ENCODE measurements at regions not wholly inside any gene's neighbourhood (a gene's known extent, or its start where the extent isn't known, plus 50 kb on each side); places are given as distances from the start of the nearest gene placed in this dataset.

- H2BK12ac ChIP-seq (ENCODE audit: low read depth, low read length) = no peak overlapping the region
- no peaks in the 10 kb centered on the region for H4K20me1 ChIP-seq (replicated peaks in 1 of 2; ENCODE audit: control insufficient read depth in 1 of 2, insufficient read depth in 2 of 2, low read length in 2 of 2)
- no peak overlapping the region for H2BK5ac ChIP-seq (ENCODE audit: low read depth, low read length)
- H3K9me3 ChIP-seq (ENCODE audit: insufficient read depth in 2 of 2, low read depth in 1 of 2, low read length in 1 of 2) = no peaks in the 10 kb centered on the region; a peak in 1 of 4 replicates
- WGBS, 2 experiments (ENCODE audit: extremely low coverage in 1 of 2, insufficient coverage in 1 of 2, insufficient read length in 1 of 2, insufficient replicate concordance in 2 of 2, low coverage in 1 of 2, low lambda C conversion rate in 2 of 2, missing lambda C conversion rate in 1 of 2) = 90% methylated on average over 14 of the region's 14 CpGs; no CpG with 5 or more reads in 1 of the 2 experiments
- CTCF ChIA-PET (ENCODE audit: partially characterized antibody) = no interaction called here
- no peak overlapping the region for H3K9ac ChIP-seq (replicated peaks in 1 of 4; ENCODE audit: extremely low read depth in 1 of 4, low read depth in 3 of 4, low read length in 3 of 4)
- H2AK5ac ChIP-seq (ENCODE audit: low read depth, low read length) = no peak overlapping the region
- no peak overlapping the region for H4K5ac ChIP-seq (ENCODE audit: insufficient read length, low read depth, low read length)
- H3K79me2 ChIP-seq (ENCODE audit: control insufficient read depth in 1 of 2, insufficient read depth in 2 of 2, low read length in 2 of 2) = no peaks in the 10 kb centered on the region
- H3K4me3 ChIP-seq (ENCODE audit: extremely low read depth in 1 of 4, insufficient read depth in 2 of 4, low read depth in 3 of 4, low read length in 4 of 4) = no peak overlapping the region
- TF ChIP-seq POU5F1 (IDR thresholded peaks at IDR 0.05; ENCODE audit: low read depth, low read length) (no peak), SIN3A (conservative IDR thresholded peaks at IDR 0.05 in 1 of 2, IDR thresholded peaks at IDR 0.05 in 1 of 2; ENCODE audit: low read depth in 1 of 2, low read length in 2 of 2) (no peak), USF2 (IDR thresholded peaks at IDR 0.05; ENCODE audit: low read length) (no peak), RBBP5 (IDR thresholded peaks at IDR 0.05; ENCODE audit: borderline replicate concordance, low read depth, low read length) (no peak), CHD1 (IDR thresholded peaks at IDR 0.05; ENCODE audit: low read depth, low read length) (no peak), KDM1A (IDR thresholded peaks at IDR 0.05; ENCODE audit: borderline replicate concordance, low read length) (no peak), EGR1 (IDR thresholded peaks at IDR 0.05; ENCODE audit: borderline replicate concordance, low read depth, low read length) (no peak), SIRT6 (IDR thresholded peaks at IDR 0.05; ENCODE audit: low read length) (no peak), TBP (IDR thresholded peaks at IDR 0.05; ENCODE audit: low read depth, low read length) (no peak), HDAC2 (IDR thresholded peaks at IDR 0.05; ENCODE audit: borderline replicate concordance in 1 of 2, low read depth in 2 of 2, low read length in 2 of 2) (no peak), PHF8 (conservative IDR thresholded peaks at IDR 0.05; ENCODE audit: low read depth, low read length) (no peak)
- no peak overlapping the region for H2BK120ac ChIP-seq (replicated peaks; ENCODE audit: low read depth, low read length)
- H3K4me2 ChIP-seq (ENCODE audit: insufficient read depth in 1 of 2, low read depth in 2 of 2, low read length in 2 of 2) = no peak overlapping the region
- no peak overlapping the region for H4K8ac ChIP-seq (ENCODE audit: extremely low read depth, insufficient read depth, low read length)
- H3K36me3 ChIP-seq (ENCODE audit: control insufficient read depth in 2 of 4, insufficient read depth in 4 of 4, low read length in 3 of 4) = no peaks in the 10 kb centered on the region
- no peak overlapping the region for H3K4ac ChIP-seq (replicated peaks; ENCODE audit: insufficient read length, low read depth, low read length)
- POLR2A ChIA-PET (ENCODE audit: partially characterized antibody) = interaction anchor here (0.5 kb wide), 1 partner anchor 689 kb away, joined by 3 read pairs; no protein-coding TSS in a partner anchor
- no peak overlapping the region for H2BK15ac ChIP-seq (ENCODE audit: low read length)
- no peak overlapping the region for H2AFZ ChIP-seq (ENCODE audit: low read length)
- H3K14ac ChIP-seq (ENCODE audit: insufficient read length) = no peak overlapping the region
- H3K23ac ChIP-seq (ENCODE audit: insufficient read length) = no peak overlapping the region
- no peaks in the 10 kb centered on the region for H3K23me2 ChIP-seq (ENCODE audit: low read depth, low read length)
- H3K4me1 ChIP-seq (replicated peaks in 1 of 4; ENCODE audit: control insufficient read depth in 3 of 4, insufficient read depth in 4 of 4, low read length in 3 of 4) = peaks cover 0 to 2% (median 0%) of the 10 kb centered on the region in 4 experiments; a peak in 1 of 7 replicates
- no peak overlapping the region for H2BK20ac ChIP-seq (ENCODE audit: low read length)
- H3K27me3 ChIP-seq (replicated peaks in 1 of 4; ENCODE audit: control insufficient read depth in 3 of 4, extremely low read depth in 1 of 4, insufficient read depth in 3 of 4, low read length in 3 of 4) = no peaks in the 10 kb centered on the region
- H3K56ac ChIP-seq (replicated peaks; ENCODE audit: insufficient read length, low read depth, low read length) = no peak overlapping the region
- DNase-seq (ENCODE audit: low read depth in 1 of 2, low spot score in 2 of 2) = no peak
- FAIRE-seq = no peak
- no peak overlapping the region for H3K27ac ChIP-seq (ENCODE audit: low read depth, low read length)
- no peak overlapping the region for H3K18ac ChIP-seq (ENCODE audit: extremely low read depth, low read length)
- H3K79me1 ChIP-seq (ENCODE audit: low read depth, low read length) = no peaks in the 10 kb centered on the region
- H4K91ac ChIP-seq (replicated peaks; ENCODE audit: insufficient read length, low read length) = no peak overlapping the region
Observed at GRCh38 chr10:122777515-122778059, 68.1 kb downstream of the CUZD1 start.

Measured in H1 (cell line).